Stimulated activated CD8-positive, alpha-beta memory T cell treated with anti-CD3 and anti-CD28 coated beads, Interleukin-2, amount 100 ng/mL, for 48 hours (primary cell): ENCODE measurements at regions not wholly inside any gene's neighbourhood (a gene's known extent, or its start where the extent isn't known, plus 50 kb on each side); places are given as distances from the start of the nearest gene placed in this dataset.

Source experiments
- DNase-seq, 2 donors: peaks; one replicate each; pipeline ENCODE4 v3.0.0-alpha.2; 2020; ENCODE audit warnings: low read depth in 2 of 2

DNA sequence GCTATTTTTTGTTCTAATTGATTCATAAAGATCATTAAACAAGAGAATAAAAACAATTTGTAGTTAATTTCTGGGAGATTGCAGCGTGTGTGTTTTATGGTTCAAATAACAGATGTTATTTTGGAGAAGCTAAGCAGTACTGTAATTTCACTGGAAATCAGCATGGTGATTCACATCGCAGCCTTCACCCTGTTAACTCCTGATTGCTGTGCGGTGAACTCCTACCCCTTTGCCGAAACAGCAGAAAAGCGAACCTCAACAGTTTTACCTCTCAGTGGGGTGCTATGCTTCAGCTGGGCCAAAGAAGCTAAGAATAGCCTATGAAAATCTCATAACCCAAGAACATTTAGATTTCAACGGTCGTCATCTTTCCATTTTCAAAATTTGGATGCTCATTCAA lies 441.5 kb upstream of the RARB start:
- no peak for DNase-seq

DNA sequence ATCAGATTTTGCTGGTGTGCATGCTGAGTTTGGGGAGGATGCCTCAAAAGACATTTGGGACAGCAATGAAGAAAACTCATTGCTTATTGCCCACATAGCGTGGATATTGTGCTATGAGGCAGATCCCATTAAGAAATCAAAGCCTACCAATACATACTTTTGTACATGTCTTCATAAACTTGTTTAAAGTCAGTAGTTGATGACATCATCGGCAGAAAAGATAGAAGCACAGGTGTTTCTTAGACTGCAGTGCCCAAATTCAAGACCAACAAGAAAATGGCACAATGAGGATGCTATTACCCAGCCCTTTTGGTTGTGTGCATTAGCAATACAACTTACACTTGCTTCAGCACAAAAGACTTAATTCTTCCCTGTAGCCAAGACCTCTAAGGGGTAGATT lies 428.7 kb upstream of the RARB start:
- DNase-seq = no peak

DNA sequence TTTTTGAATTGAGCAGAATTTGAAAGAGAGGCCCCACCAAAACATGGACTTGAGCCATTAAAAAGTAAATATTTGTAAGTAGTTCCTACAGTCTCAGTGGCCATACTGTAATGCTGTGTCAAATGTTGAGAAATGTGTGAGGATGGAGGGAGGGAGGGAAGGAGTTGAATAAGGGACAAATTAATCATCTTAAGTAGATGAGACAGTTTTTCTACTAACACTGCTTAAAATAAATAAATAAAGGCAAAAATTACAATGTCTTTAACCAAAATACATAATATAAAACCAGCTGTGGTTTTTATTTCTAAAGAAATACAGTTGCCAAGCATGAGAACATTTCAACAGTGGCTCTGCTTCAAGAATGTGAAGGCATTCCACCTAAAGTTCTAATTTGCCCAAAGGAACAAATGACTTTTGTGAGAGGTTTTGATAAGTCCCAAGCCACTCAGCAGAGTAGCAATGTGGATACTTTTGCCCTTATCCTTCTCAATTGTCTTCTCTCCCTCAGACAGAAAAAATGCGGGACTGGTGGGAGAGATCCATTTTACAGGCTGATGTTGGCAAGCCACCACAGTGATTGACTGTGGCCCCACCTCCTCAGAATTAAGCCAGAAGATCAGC lies 427.0 kb upstream of the RARB start:
- DNase-seq = no peak

DNA sequence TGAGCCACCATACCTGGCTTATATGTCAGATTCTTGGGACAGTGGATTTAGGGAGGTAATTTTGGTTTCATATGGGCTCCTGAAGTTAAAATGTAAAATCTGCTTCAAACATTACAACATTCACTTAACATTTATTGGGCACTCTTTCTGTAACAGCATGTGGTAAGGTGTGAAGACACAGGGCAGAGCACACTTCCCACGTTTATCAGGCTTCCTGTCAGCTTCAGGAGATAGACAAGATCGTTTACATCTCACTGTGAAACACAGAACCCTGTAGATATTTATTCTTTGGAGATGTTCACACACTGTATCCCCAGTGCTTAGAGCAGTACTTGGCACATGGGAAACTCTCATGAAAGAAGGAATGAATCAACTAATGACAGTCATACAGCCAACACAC lies 426.0 kb upstream of the RARB start:
- no peak for DNase-seq

DNA sequence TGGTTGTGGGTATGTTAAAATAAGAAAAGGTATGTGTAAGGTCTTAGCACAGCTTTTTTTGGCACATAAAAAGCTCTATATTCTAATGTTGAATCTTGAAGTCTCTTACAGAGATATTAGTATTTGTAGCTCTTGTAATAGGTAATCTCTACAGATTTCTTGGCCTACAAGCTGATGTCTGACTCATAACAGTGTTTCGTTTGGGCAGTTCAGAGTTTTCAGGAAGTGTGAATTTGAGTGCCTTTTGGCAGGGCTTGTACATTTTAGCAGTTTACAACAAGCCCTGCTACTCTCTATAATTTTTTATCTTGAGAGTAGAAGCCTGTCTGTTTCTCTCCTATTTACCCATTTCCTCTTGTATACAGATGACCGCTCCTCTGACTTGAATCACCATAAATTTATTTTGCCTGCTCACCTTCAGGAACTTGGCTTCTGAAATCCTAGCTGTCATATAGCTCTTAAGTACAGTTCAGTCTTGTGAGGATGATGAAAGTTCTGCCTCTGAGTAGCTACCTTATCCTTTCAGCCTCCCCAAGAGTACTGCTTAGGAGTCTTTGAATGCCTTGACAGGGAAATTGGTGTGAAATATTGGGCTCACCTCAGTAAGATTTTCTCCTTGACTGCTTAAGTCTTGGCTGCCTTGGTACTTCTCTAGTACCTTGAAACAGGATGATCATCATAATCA lies 419.9 kb upstream of the RARB start:
- no peak for DNase-seq

DNA sequence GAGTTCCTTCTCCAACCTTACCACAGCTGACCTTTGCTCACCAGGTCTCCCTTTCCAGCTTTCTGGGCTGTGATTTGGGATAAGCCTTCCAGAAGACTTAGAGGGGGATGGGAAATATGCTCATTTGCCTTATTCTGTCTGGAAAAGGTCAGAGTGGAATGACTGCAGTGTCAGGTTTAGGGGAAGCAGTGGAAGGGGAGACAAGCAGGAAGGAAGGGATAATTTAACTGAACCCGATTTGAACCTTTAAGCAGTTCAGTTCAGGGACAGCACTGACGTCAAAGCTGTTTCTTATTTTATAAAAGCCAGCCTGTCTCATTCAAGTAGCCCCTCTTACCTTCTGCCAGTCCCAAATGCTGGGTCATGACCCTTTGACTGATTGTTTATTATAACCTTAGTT lies 418.4 kb upstream of the RARB start:
- DNase-seq = no peak

DNA sequence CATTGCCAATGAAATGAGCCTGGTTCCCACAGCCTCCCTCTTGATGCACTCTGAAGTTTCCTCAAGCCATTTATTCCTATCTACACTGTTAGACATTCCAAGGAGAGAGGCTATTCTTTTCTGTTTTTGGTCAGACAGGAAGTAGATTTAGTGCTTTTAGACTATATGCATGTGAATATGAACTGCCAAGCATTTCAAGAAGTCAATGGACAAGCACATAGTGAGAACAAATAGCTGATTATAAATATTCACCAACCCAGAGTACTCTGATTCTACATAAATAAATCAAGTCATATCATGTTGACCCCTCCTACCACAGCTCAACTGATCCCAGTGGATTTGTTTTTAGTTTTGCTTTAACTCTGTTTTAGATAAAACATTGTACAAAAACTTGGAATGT lies 412.5 kb upstream of the RARB start:
- no peak for DNase-seq

DNA sequence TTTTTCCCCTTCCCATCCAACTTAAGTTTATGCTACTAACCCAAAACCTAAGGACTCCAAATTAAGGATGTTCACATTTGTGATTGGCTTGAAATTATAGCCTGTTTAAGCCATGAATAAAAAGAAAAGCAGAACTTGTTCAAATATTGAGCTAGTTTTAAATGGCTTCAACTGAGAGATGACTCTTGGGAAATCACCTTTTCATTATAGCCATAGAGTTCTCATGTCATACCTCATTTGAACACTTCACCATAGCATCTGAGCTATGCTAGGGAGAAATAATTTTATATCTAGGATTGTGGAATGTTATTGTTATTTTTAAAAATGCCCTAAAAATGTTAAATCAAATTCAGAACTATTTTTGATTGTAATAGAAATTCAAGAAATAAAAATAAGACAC lies 409.2 kb upstream of the RARB start:
- no peak for DNase-seq

DNA sequence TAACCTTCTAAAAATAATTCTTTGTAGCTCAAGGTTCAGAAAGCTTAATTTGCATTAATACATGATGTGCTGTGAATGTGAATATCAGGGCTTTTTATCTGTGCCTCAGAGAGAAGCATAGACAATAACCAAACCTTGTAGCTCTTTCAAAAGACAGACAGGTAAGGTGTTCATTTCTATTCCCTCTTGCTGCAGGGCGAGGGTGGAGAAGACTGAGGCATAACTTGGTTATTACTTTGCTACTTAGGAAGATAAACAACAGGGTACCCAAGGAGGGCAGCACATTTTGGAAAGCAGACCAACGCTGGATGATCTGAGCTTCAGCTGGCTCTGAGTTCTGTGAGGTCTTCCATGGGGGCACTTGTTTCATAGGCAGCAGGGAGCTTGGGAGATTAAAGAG lies 408.6 kb upstream of the RARB start:
- DNase-seq = no peak

DNA sequence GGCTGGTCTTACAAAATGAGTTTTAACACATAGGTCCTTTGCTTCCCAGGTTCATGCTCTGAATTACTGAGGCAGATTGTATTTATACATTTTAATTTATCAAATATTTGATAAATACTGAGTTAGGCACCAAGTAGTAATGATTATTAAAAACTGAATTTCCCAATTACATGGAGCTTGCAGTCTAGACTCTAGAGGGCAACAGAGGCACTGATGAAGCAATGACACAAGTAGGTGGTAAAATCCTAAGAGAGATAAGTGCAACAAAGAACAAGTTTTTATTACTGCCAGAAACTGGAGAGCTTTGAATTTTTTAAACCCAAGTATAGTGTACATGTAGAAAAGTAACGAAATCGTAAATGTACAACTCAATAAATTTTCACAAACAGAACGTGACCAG lies 406.2 kb upstream of the RARB start:
- no peak for DNase-seq

DNA sequence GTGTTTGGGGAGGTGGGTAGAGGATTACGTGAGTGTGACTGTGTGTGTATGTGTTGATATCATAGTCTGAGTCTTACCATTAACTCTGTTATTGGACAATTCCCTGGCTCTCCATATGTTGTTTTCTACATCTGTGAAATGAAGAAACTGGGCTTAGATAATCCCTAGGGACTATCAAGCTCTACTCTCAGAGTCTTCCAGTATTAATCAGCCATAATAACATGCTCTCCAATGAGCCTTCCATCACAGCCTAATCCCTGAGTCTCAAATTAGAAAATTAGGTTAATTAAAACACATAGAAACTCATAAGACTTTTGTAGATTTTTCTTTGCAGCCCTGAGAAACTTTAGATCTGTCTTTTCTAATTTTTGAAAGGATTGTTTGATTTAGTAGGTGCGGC lies 404.2 kb upstream of the RARB start:
- DNase-seq = no peak

DNA sequence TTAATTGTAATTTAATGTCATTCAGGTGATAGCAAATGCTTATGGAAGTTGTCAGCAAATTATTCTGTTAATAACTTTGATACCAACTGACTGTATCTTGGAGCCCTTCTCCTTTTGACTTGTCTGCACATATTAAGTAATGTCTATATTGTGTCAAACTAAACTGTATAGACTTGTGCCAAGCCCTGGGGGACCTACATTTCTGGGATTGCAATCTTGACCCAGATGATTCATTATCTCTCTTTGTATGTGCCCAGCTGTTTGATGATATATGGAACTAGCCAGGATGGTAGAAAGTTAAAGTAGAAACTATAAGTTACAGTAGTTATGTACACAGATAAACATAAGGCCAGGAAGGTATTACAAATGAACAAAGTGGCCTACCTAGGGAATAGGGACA lies 402.8 kb upstream of the RARB start:
- DNase-seq = no peak

DNA sequence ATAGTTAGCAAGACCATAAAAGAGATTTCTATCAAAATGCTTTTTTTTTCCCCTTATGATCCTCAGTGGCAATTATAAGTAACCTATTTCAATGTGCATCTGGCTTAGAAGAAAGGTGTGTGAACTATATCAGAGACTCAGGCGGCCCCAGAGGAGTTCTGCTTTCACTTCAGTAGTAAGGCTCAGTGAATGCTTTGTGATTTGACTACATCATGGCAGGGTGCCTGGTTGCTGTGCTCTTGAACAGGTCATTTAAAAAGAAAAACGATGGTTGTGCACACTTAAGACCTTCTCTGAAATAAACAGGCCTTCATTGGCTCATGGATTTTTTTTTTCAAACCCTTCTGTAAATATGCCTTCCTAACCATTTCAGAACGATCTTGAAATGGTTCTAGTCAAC lies 400.4 kb upstream of the RARB start:
- no peak for DNase-seq

DNA sequence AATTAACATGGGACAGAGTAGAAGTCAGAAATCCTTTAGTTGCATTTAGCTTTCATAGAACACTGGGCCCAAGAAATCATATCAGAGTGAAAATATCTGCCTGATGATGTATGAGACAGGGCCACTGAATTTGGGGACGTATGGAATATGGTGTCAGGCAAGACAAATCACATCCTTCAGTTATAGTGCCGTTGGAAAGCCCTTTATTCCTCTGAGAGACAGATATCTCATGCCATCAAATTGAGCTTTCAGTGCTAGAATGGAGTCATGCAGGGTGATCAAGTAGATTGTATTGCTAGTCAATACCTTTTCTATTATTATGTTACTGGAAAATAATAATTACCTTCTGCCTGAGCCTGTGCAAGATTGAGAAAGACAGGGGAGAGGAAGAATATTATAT lies 398.2 kb upstream of the RARB start:
- DNase-seq = no peak

DNA sequence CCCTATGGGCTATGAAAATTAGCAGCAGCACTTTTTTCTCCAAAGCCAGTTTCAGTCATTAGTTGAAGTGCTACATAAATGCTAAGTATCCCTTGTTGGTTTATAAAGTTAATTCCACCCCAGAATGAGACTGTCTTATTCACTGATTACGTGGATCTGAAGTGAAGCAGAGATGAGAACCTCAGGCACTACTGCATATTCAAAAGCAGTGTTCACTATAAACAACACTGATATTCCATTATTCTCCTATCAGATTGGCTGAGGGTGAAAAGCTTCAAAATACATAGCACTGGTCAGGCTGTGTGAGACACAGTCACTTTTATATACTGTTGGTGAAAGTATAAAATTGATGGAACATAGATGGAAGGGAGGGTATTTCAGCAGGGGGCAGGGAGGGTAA lies 395.7 kb upstream of the RARB start:
- no peak for DNase-seq

DNA sequence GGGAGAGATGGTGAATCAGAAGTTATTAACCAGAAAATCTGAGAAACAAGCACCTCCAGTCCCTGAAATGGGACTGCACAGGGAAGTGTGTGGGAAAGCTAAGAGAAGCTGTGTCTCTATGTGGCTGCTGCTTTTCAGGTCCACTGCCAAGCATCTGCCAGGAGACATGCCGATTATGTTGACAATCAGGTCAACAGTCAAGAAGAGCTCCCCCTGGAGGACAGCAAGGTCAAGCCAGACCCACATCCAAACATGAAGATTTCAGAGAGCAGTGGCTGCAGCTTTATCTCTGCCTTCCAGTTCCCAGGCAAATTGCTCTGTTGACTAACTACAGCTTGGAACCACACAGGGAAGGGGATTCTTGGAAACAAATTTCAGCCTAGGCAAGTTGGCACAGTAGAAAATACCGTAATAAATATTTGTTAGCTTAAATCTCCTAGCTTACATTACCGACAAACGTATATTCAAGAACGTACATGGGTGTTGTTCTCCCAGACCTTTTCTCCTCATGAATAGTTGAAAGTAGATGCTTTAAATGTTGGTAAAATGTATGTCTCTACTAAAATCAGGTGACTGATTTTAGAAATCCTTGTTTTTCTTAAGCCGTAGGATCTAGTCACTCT lies 394.5 kb upstream of the RARB start:
- no peak for DNase-seq

DNA sequence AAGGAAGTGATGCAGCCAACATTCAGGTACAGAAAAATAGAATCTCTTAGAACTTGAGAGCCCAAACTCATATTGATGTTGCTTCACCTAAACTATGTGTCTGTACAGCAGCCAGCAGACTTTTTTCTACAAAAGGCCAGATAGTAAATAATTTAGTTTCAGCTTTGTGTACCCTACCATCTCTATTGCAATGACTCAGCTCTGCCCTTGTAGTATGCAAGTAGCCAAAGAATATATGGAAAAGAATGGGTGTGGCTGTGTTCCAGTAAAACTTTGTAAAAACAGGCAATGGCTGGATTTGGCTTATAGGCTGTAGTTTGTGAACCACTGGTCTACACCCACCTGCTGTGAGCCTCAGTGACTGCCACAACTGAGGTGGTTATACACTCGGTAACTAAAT lies 392.5 kb upstream of the RARB start:
- no peak for DNase-seq

DNA sequence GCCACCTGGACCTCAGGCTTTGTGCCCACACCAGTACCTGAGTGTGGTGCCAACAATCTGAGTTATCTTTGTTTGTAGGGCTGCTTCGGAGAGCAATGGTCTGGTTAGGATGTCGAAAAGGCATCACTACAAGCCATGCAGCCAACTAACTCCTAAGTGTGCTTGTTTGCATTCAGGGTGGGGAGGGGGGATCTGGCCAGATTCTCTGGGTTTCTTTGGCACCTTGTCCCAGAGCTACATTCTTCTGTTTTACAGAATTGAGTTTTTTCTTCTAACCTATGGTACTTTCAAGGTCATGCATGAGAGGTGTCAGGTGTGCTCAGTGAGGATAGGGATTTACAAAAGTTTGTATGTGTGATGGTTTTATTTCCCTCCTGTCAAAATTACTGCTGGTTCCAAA lies 391.4 kb upstream of the RARB start:
- DNase-seq = no peak

DNA sequence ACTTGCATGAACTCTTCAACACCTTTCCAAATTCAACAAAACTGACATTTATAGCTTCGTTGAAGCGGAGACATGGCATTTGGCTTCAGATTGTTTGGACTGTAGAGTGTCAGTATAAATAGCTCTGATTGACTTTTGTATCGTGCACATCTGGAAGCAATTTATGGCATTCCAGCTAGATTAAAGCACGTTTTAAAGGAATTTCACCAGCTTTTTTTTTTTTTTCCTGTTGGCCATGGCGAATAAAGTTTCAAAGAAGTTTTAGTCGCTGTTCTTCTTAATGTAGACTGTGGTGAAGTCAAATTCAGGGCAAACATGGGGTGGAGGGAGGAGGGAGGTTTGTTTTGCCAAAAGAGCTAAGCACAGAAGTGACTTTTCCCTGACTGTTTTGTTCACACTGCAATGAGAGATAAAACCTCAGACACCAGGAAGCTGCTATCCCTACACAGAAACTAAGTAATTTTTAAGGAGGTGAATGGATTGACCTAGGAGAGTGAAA lies 391.0 kb upstream of the RARB start:
- DNase-seq = no peak

DNA sequence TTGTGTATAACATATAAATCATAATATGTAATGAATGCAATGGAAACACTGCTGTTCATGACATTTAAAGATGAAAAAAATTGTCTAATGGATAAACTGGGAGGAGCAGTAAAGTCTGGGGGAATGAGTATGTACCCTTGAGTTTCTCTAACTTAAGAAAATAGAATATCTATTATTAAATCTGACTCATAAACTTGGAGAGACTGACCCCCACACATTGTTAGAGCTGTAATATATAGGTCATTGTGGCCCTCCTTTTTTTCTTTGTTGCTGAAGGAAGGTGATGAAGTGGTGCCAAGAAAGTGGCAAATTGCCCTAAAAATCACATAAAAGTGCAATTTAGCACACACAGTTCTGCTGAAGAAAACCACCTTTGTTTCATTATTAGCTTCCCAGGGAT lies 389.8 kb upstream of the RARB start:
- DNase-seq = no peak

DNA sequence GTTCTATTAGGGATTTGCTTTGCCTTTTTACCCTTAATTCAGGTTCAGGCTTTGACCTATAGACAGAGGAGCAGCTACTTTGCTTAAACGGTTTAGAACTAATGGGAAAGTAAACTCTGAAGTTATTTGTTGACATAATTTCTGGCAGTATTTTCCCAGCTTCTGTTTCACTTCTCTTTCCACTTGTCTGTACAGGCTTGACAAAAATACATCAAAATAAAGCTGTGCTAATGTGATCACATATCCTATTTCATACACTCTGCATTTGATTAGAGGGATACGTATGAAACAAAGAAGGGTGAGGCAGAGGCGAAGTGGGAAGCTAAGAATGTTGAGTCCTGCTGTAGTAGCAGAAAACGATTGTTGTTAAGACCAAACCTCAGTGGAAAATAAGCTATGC lies 389.1 kb upstream of the RARB start:
- DNase-seq = no peak

DNA sequence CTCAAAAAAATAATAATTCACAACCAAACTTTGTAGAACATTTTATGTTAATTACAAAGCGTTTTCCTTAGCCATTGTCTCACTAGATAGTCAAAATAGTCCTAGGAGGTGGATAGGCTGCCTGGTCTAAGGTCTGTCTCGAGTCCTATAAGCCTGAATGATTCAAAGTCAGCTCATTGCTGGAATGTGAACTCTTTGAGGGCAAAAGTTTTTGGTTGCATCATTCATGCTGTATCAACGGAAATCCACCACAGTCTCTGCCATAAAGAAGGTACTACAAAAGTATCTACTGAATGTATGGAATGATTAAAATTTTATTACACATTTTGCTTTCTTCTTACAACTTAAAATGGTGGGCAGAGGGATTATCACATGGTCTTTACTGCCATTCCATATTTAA lies 387.3 kb upstream of the RARB start:
- no peak for DNase-seq

DNA sequence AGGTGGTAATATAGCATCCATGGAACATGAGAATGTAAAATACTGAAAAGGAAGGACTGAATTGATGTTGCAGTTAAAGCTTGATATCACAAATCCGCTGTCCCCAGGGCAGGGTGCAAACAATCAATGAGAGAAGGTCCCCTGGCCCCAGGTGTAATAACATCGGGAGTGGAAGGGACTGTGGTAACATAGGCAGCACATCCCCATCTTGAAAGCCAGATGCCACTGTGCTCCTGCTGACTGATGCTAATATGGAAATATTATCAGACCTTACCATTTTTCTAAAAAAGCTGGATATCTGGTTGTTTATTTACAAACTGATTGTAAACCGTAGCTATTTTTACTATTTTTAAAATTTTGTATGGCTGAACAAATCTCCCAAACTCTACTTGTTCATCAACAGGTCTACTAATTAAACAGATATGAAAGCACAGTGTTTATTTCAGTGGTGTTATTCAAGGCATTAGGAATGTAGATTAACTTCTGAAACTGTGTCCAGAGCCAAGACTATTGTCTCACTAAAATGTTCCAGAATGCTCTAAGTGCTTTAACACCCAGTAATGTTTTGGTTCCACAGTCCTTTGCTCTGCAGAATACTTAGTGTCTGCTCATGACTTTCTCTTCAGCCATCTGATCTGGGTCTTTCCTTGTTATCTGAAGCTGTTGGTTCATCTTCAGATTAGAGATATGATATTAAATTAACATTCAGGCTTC lies 386.0 kb upstream of the RARB start:
- no peak for DNase-seq
